AG09319 (cell line): ENCODE measurements at regions not wholly inside any gene's neighbourhood (a gene's known extent, or its start where the extent isn't known, plus 50 kb on each side); places are given as distances from the start of the nearest gene placed in this dataset.

Experiments
- DNase-seq: peaks from one replicate; pipeline ENCODE4 v3.0.0-alpha.2; 2010; ENCODE audit warnings: low read depth; ENCODE audit errors: extremely low read depth
- CTCF ChIP-seq: IDR thresholded peaks from 2 replicates; pipeline ENCODE4 v1.5.1; 2011; ENCODE audit warnings: low read depth, mild to moderate bottlenecking, inconsistent platforms, low read length, moderate library complexity

- DNase-seq, result no peak
- TF ChIP-seq CTCF, result no peak
Measured at GRCh38 chr11:119790476-119790875, 61.5 kb upstream of the NECTIN1 start.

GRCh38 chr11:119789766-119790407 is 60.9 kb upstream of the NECTIN1 start:
- DNase-seq, result no peak
- TF ChIP-seq CTCF, result no peak

- DNase-seq, result no peak
- no peak for TF ChIP-seq CTCF
Measured at GRCh38 chr11:119788911-119789560, 60.0 kb upstream of the NECTIN1 start.

- TF ChIP-seq CTCF, result no peak
- DNase-seq, result no peak
Measured at GRCh38 chr11:119788096-119788883, 59.3 kb upstream of the NECTIN1 start.

- DNase-seq, result no peak
- TF ChIP-seq CTCF, result no peak
Measured at GRCh38 chr11:119787074-119787461, 58.1 kb upstream of the NECTIN1 start.

GRCh38 chr11:119786431-119787073 is 57.6 kb upstream of the NECTIN1 start:
- no peak for DNase-seq
- no peak for TF ChIP-seq CTCF
